ENCODE measurements at regions not wholly inside any gene's neighbourhood (a gene's known extent, or its start where the extent isn't known, plus 50 kb on each side); places are given as distances from the start of the nearest gene placed in this dataset.
"Not testable (repeated sequence)": the region's sequence is repeated elsewhere in the genome, so short reads cannot be mapped to it uniquely, and the experiment has no call there.

- no peaks in the 10 kb centered on the region for H3K9me3 Mint-ChIP-seq
- ChIA-PET CTCF (ENCODE audit: partially characterized antibody) (no interaction called here), POLR2A (ENCODE audit: partially characterized antibody) (no interaction called here)
- intact Hi-C loops (cut with micrococcal nuclease), result no loop called here
- H3K36me3 Mint-ChIP-seq, result no peaks in the 10 kb centered on the region
- H3K4me3 Mint-ChIP-seq, result no peak overlapping the region
- Histone ChIP-seq H3K4me1 (ENCODE audit: insufficient read depth, low read length) (no peaks in the 10 kb centered on the region), H3K36me3 (ENCODE audit: insufficient read depth, low read length) (no peaks in the 10 kb centered on the region), H3K4me3 (ENCODE audit: low read length in 2 of 2) (no peak overlapping the region), H3K27ac (ENCODE audit: low read depth, low read length) (no peak overlapping the region), H3K9me3 (ENCODE audit: control insufficient read depth in 1 of 2, low read length in 2 of 2) (no peaks in the 10 kb centered on the region), H3K27me3 (ENCODE audit: insufficient read depth, low read length) (no peaks in the 10 kb centered on the region)
- no peak overlapping the region for H3K27ac Mint-ChIP-seq
- H3K4me1 Mint-ChIP-seq, result no peaks in the 10 kb centered on the region
- no peak for DNase-seq
- H3K27me3 Mint-ChIP-seq, result no peaks in the 10 kb centered on the region
Observed at GRCh38 chrX:85543866-85544265, 164.4 kb upstream of the POF1B start.

- H3K4me1 Mint-ChIP-seq; H3K9me3 Mint-ChIP-seq; H3K4me1 ChIP-seq (ENCODE audit: insufficient read depth, low read length); H3K4me3 ChIP-seq (ENCODE audit: low read length in 2 of 2); H3K27me3 Mint-ChIP-seq; H3K9me3 ChIP-seq (ENCODE audit: control insufficient read depth in 1 of 2, low read length in 2 of 2); intact Hi-C loops (cut with micrococcal nuclease); H3K27ac ChIP-seq (ENCODE audit: low read depth, low read length); H3K27me3 ChIP-seq (ENCODE audit: insufficient read depth, low read length); CTCF ChIA-PET (ENCODE audit: partially characterized antibody); H3K36me3 ChIP-seq (ENCODE audit: insufficient read depth, low read length); H3K27ac Mint-ChIP-seq; H3K4me3 Mint-ChIP-seq; DNase-seq; POLR2A ChIA-PET (ENCODE audit: partially characterized antibody); H3K36me3 Mint-ChIP-seq: not testable (repeated sequence)
Observed at GRCh38 chrX:85529141-85529540, 149.7 kb upstream of the POF1B start.

GRCh38 chrX:85517994-85518718, 138.7 kb upstream of the POF1B start:
- no peaks in the 10 kb centered on the region for H3K9me3 ChIP-seq (ENCODE audit: control insufficient read depth in 1 of 2, low read length in 2 of 2)
- intact Hi-C loops (cut with micrococcal nuclease), result no loop called here
- no peak overlapping the region for H3K27ac ChIP-seq (ENCODE audit: low read depth, low read length)
- DNase-seq, result no peak
- no peaks in the 10 kb centered on the region for H3K4me1 Mint-ChIP-seq
- no peaks in the 10 kb centered on the region for H3K27me3 Mint-ChIP-seq
- H3K4me3 Mint-ChIP-seq, result no peak overlapping the region
- no peak overlapping the region for H3K27ac Mint-ChIP-seq
- H3K36me3 ChIP-seq (ENCODE audit: insufficient read depth, low read length), result no peaks in the 10 kb centered on the region
- H3K4me3 ChIP-seq (ENCODE audit: low read length in 2 of 2), result no peak overlapping the region
- POLR2A ChIA-PET (ENCODE audit: partially characterized antibody), result no interaction called here
- CTCF ChIA-PET (ENCODE audit: partially characterized antibody), result no interaction called here
- H3K27me3 ChIP-seq (ENCODE audit: insufficient read depth, low read length), result no peaks in the 10 kb centered on the region
- no peaks in the 10 kb centered on the region for H3K9me3 Mint-ChIP-seq
- no peaks in the 10 kb centered on the region for H3K4me1 ChIP-seq (ENCODE audit: insufficient read depth, low read length)
- no peaks in the 10 kb centered on the region for H3K36me3 Mint-ChIP-seq

GRCh38 chrX:85516131-85516530, 136.7 kb upstream of the POF1B start:
- ChIA-PET POLR2A (ENCODE audit: partially characterized antibody) (no interaction called here), CTCF (ENCODE audit: partially characterized antibody) (no interaction called here)
- no peaks in the 10 kb centered on the region for H3K27me3 Mint-ChIP-seq
- no peaks in the 10 kb centered on the region for H3K36me3 ChIP-seq (ENCODE audit: insufficient read depth, low read length)
- no peaks in the 10 kb centered on the region for H3K4me1 ChIP-seq (ENCODE audit: insufficient read depth, low read length)
- H3K9me3 Mint-ChIP-seq, result no peaks in the 10 kb centered on the region
- no peak overlapping the region for H3K27ac ChIP-seq (ENCODE audit: low read depth, low read length)
- H3K36me3 Mint-ChIP-seq, result no peaks in the 10 kb centered on the region
- no peaks in the 10 kb centered on the region for H3K9me3 ChIP-seq (ENCODE audit: control insufficient read depth in 1 of 2, low read length in 2 of 2)
- H3K27ac Mint-ChIP-seq, result no peak overlapping the region
- H3K4me1 Mint-ChIP-seq, result no peaks in the 10 kb centered on the region
- H3K4me3 Mint-ChIP-seq, result no peak overlapping the region
- no peak for DNase-seq
- H3K4me3 ChIP-seq (ENCODE audit: low read length in 2 of 2), result no peak overlapping the region
- H3K27me3 ChIP-seq (ENCODE audit: insufficient read depth, low read length), result no peaks in the 10 kb centered on the region
- intact Hi-C loops (cut with micrococcal nuclease), result no loop called here

GRCh38 chrX:85506871-85507270, 127.4 kb upstream of the POF1B start:
- Mint-ChIP-seq H3K9me3 (no peaks in the 10 kb centered on the region), H3K36me3 (no peaks in the 10 kb centered on the region), H3K27ac (no peak overlapping the region), H3K27me3 (no peaks in the 10 kb centered on the region), H3K4me3 (no peak overlapping the region), H3K4me1 (no peaks in the 10 kb centered on the region)
- H3K4me1 ChIP-seq (ENCODE audit: insufficient read depth, low read length), result no peaks in the 10 kb centered on the region
- ChIA-PET POLR2A (ENCODE audit: partially characterized antibody) (no interaction called here), CTCF (ENCODE audit: partially characterized antibody) (no interaction called here)
- H3K27me3 ChIP-seq (ENCODE audit: insufficient read depth, low read length), result no peaks in the 10 kb centered on the region
- no peak overlapping the region for H3K4me3 ChIP-seq (ENCODE audit: low read length in 2 of 2)
- no peaks in the 10 kb centered on the region for H3K36me3 ChIP-seq (ENCODE audit: insufficient read depth, low read length)
- intact Hi-C loops (cut with micrococcal nuclease), result no loop called here
- no peaks in the 10 kb centered on the region for H3K9me3 ChIP-seq (ENCODE audit: control insufficient read depth in 1 of 2, low read length in 2 of 2)
- no peak for DNase-seq
- H3K27ac ChIP-seq (ENCODE audit: low read depth, low read length), result no peak overlapping the region

GRCh38 chrX:85505801-85506200, 126.3 kb upstream of the POF1B start:
- no peak overlapping the region for H3K27ac Mint-ChIP-seq
- H3K27me3 Mint-ChIP-seq, result no peaks in the 10 kb centered on the region
- no peaks in the 10 kb centered on the region for H3K9me3 Mint-ChIP-seq
- H3K4me1 ChIP-seq (ENCODE audit: insufficient read depth, low read length), result no peaks in the 10 kb centered on the region
- intact Hi-C loops (cut with micrococcal nuclease), result no loop called here
- no peaks in the 10 kb centered on the region for H3K4me1 Mint-ChIP-seq
- no peaks in the 10 kb centered on the region for H3K9me3 ChIP-seq (ENCODE audit: control insufficient read depth in 1 of 2, low read length in 2 of 2)
- H3K36me3 ChIP-seq (ENCODE audit: insufficient read depth, low read length), result no peaks in the 10 kb centered on the region
- DNase-seq, result no peak
- no peaks in the 10 kb centered on the region for H3K27me3 ChIP-seq (ENCODE audit: insufficient read depth, low read length)
- ChIA-PET POLR2A (ENCODE audit: partially characterized antibody) (no interaction called here), CTCF (ENCODE audit: partially characterized antibody) (no interaction called here)
- no peaks in the 10 kb centered on the region for H3K36me3 Mint-ChIP-seq
- no peak overlapping the region for H3K4me3 ChIP-seq (ENCODE audit: low read length in 2 of 2)
- no peak overlapping the region for H3K27ac ChIP-seq (ENCODE audit: low read depth, low read length)
- no peak overlapping the region for H3K4me3 Mint-ChIP-seq

- ChIA-PET POLR2A (ENCODE audit: partially characterized antibody) (no interaction called here), CTCF (ENCODE audit: partially characterized antibody) (no interaction called here)
- Mint-ChIP-seq H3K9me3 (no peaks in the 10 kb centered on the region), H3K27ac (no peak overlapping the region), H3K36me3 (no peaks in the 10 kb centered on the region), H3K4me3 (no peak overlapping the region), H3K27me3 (no peaks in the 10 kb centered on the region), H3K4me1 (no peaks in the 10 kb centered on the region)
- no peaks in the 10 kb centered on the region for H3K27me3 ChIP-seq (ENCODE audit: insufficient read depth, low read length)
- H3K27ac ChIP-seq (ENCODE audit: low read depth, low read length), result no peak overlapping the region
- no peaks in the 10 kb centered on the region for H3K36me3 ChIP-seq (ENCODE audit: insufficient read depth, low read length)
- H3K4me3 ChIP-seq (ENCODE audit: low read length in 2 of 2), result no peak overlapping the region
- H3K9me3 ChIP-seq (ENCODE audit: control insufficient read depth in 1 of 2, low read length in 2 of 2), result no peaks in the 10 kb centered on the region
- H3K4me1 ChIP-seq (ENCODE audit: insufficient read depth, low read length), result no peaks in the 10 kb centered on the region
- intact Hi-C loops (cut with micrococcal nuclease), result no loop called here
- no peak for DNase-seq
Observed at GRCh38 chrX:85504381-85504780, 124.9 kb upstream of the POF1B start.
